SK-N-SH (cell line): ENCODE measurements at regions not wholly inside any gene's neighbourhood (a gene's known extent, or its start where the extent isn't known, plus 50 kb on each side); places are given as distances from the start of the nearest gene placed in this dataset.

Experiments used
- CTCF ChIA-PET: fragments of 300-600, 350-600 bp; formaldehyde crosslinking; extraction: SDS; loops from one replicate; lab custom pipeline; 2021; lab: Yijun Ruan, JAX
- POLR2A ChIA-PET: fragments of 350-600 bp; sonication (Branson Sonifier 250); formaldehyde crosslinking; extraction: SDS; loops from one replicate; lab custom pipeline; 2020; ENCODE audit warnings: antibody characterized with exemption, inconsistent platforms; lab: Yijun Ruan, JAX
- DNase-seq: peaks from one replicate; pipeline ENCODE4 v3.0.0; 2012
- H2AFZ ChIP-seq: fragments of 200-600 bp; sonication (generic); 2 replicates; pipeline ENCODE4 v1.8.1; 2016; ENCODE audit warnings: antibody characterized with exemption, mild to moderate bottlenecking, low read depth
- H3F3A ChIP-seq: fragments of 200-600 bp; sonication (generic); replicated peaks from 2 replicates; pipeline ENCODE3; 2016; ENCODE audit warnings: antibody characterized with exemption, mild to moderate bottlenecking; ENCODE audit not compliant: insufficient read depth
- H3K27ac ChIP-seq, 2 experiments: fragments of 200-500 bp in 1 of 2; fragments of 200-600 bp in 1 of 2; sonication (Bioruptor generic) in 1 of 2; sonication (generic), shearing (Covaris generic) in 1 of 2; 2 replicates each; pipeline versions ENCODE4 v1.5.1 to v1.6.1; 2014 to 2016; ENCODE audit warnings: low read depth in 2 of 2, inconsistent platforms in 1 of 2, low read length in 1 of 2, mild to moderate bottlenecking in 1 of 2, mixed read lengths in 1 of 2
- H3K27me3 ChIP-seq: fragments of 200-600 bp; sonication (generic), shearing (Covaris generic); 2 replicates; pipeline ENCODE4 v1.6.1; 2016; ENCODE audit warnings: mixed run types; ENCODE audit not compliant: insufficient read depth
- H3K36me3 ChIP-seq, 2 experiments: fragments of 200-500 bp in 1 of 2; fragments of 200-600 bp in 1 of 2; sonication (Bioruptor generic) in 1 of 2; sonication (generic) in 1 of 2; replicated peaks in 1 of 2; 2 replicates each; pipeline versions ENCODE3 to v1.5.1; 2014 to 2016; ENCODE audit warnings: low read length in 1 of 2, mild to moderate bottlenecking in 1 of 2; ENCODE audit not compliant: insufficient read depth in 2 of 2, control insufficient read depth in 1 of 2
- H3K4me1 ChIP-seq, 2 experiments: fragments of 200-500 bp in 1 of 2; fragments of 200-600 bp in 1 of 2; sonication (Bioruptor generic) in 1 of 2; sonication (generic), shearing (Covaris generic) in 1 of 2; 2 replicates each; pipeline versions ENCODE4 v1.5.1 to v1.6.1; 2014 to 2016; ENCODE audit warnings: low read depth in 1 of 2, low read length in 1 of 2, mixed run types in 1 of 2; ENCODE audit not compliant: insufficient read depth in 2 of 2, control insufficient read depth in 1 of 2
- H3K4me2 ChIP-seq: fragments of 200-600 bp; sonication (generic), shearing (Covaris generic); 2 replicates; pipeline ENCODE4 v1.6.1; 2017; ENCODE audit warnings: mixed run types
- H3K4me3 ChIP-seq, 2 experiments: fragments of 200-500 bp in 1 of 2; fragments of 200-600 bp in 1 of 2; sonication (Bioruptor generic) in 1 of 2; sonication (generic), shearing (Covaris generic) in 1 of 2; 2 replicates each; pipeline versions ENCODE4 v1.5.1 to v1.8.1; 2014 to 2016; ENCODE audit warnings: low read depth in 2 of 2, inconsistent platforms in 1 of 2, low read length in 1 of 2, mild to moderate bottlenecking in 1 of 2, mixed read lengths in 1 of 2, moderate library complexity in 1 of 2
- H3K79me2 ChIP-seq: fragments of 200-600 bp; sonication (generic); 2 replicates; pipeline ENCODE4 v1.8.1; 2017; ENCODE audit warnings: mild to moderate bottlenecking; ENCODE audit not compliant: insufficient read depth
- H3K9ac ChIP-seq: fragments of 200-600 bp; sonication (generic); 2 replicates; pipeline ENCODE4 v1.6.1; 2017; ENCODE audit warnings: mixed run types
- H3K9me2 ChIP-seq: fragments of 200-600 bp; sonication (generic); 2 replicates; pipeline ENCODE4 v1.6.1; 2017; ENCODE audit warnings: mixed run types
- H3K9me3 ChIP-seq: fragments of 200-600 bp; sonication (generic); 2 replicates; pipeline ENCODE4 v1.6.1; 2017; ENCODE audit warnings: mixed run types, mild to moderate bottlenecking, moderate library complexity
- H4K20me1 ChIP-seq: fragments of 200-600 bp; sonication (generic); 2 replicates; pipeline ENCODE4 v1.6.1; 2017; ENCODE audit warnings: mild to moderate bottlenecking, mixed run types; ENCODE audit not compliant: insufficient read depth
- EP300 ChIP-seq, 2 experiments: IDR thresholded peaks; 2 replicates each; pipeline versions ENCODE4 v1.4.0 to v1.6.1; 2012; ENCODE audit warnings: borderline replicate concordance in 1 of 2, low read depth in 1 of 2, low read length in 1 of 2
- FOXM1 ChIP-seq: IDR thresholded peaks from 2 replicates; pipeline ENCODE4 v1.4.0; 2012; ENCODE audit warnings: low read depth, mild to moderate bottlenecking
- GATA2 ChIP-seq: sonication (generic); formaldehyde crosslinking; IDR thresholded peaks from 2 replicates; pipeline ENCODE4 v1.5.0; 2020; ENCODE audit warnings: mild to moderate bottlenecking, missing genetic modification reagents
- MEF2A ChIP-seq: IDR thresholded peaks from 2 replicates; pipeline ENCODE4 v1.4.0; 2012; ENCODE audit warnings: low read depth, borderline replicate concordance
- NRF1 ChIP-seq: IDR thresholded peaks from 2 replicates; pipeline ENCODE4 v1.6.1; 2012; ENCODE audit warnings: low read depth, mild to moderate bottlenecking, low read length
- RCOR1 ChIP-seq: fragments of 150-350 bp; IDR thresholded peaks from 2 replicates; pipeline ENCODE4 v1.6.1; 2017; ENCODE audit warnings: antibody characterized with exemption, low read length
- WGBS: methylation state at CpG from one replicate; pipeline ENCODE4 v1.1.6; 2017; ENCODE audit warnings: low lambda C conversion rate; 5-methylcytosine and 5-hydroxymethylcytosine counted together
- TF ChIP-seq, protein P1 (sequence below): IDR thresholded peaks from 2 replicates; pipeline ENCODE4 v1.6.1; 2012; ENCODE audit warnings: mild to moderate bottlenecking, low read depth, low read length, moderate library complexity
- TF ChIP-seq, protein P2 (sequence below): IDR thresholded peaks from 2 replicates; pipeline ENCODE4 v1.4.0; 2012; ENCODE audit warnings: low read depth
- TF ChIP-seq, protein P3 (sequence below): IDR thresholded peaks from 2 replicates; pipeline ENCODE4; 2012
- TF ChIP-seq, protein P4 (sequence below): IDR thresholded peaks from 2 replicates; pipeline ENCODE4 v1.4.0; 2012; ENCODE audit warnings: low read depth, borderline replicate concordance
- TF ChIP-seq, protein P5 (sequence below): fragments of 200-600 bp; sonication (generic); IDR thresholded peaks from 2 replicates; pipeline ENCODE4 v1.6.1; 2017; ENCODE audit warnings: antibody characterized with exemption, mild to moderate bottlenecking, moderate library complexity
- TF ChIP-seq, protein P6 (sequence below): fragments of 150-350 bp; IDR thresholded peaks from 2 replicates; pipeline ENCODE4 v1.6.1; 2017; ENCODE audit warnings: antibody characterized with exemption, low read length, low read depth, borderline replicate concordance

DNA sequence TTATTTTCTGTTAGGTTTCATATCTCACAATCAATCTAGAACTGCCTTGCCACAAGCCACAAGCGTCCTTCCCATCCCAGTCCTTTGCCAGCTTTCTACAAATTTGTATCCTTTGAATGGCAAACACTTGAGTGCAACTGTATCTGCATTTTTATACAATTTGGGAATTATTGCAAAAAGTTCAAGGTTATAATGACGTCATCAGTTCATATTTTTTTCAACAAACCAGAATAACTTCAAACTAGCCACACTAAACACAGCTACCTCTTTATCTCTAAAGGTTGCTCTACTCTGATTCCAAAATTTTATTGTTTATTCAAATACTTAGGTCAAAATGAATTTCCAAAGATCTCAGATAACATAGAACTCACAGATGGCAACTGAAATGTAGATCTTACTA, 877.1 kb downstream of the TMEM182 start:
- ChIA-PET CTCF (interaction anchor here (0.6 kb wide), 1 partner anchor 283 kb away, joined by 3 read pairs; no protein-coding TSS in a partner anchor), POLR2A (no interaction called here)
- Histone ChIP-seq H3K9ac (no peak overlapping the region), H3K9me3 (no peaks in the 10 kb centered on the region), H3K4me3 (no peak overlapping the region), H3K9me2 (no peaks in the 10 kb centered on the region), H3F3A (no peaks in the 10 kb centered on the region), H4K20me1 (no peaks in the 10 kb centered on the region), H3K27ac (no peak overlapping the region), H3K79me2 (no peaks in the 10 kb centered on the region), H3K27me3 (no peaks in the 10 kb centered on the region), H3K4me2 (no peak overlapping the region), H2AFZ (no peak overlapping the region), H3K4me1 (no peaks in the 10 kb centered on the region), H3K36me3 (no peaks in the 10 kb centered on the region)
- 2% methylated on average over 2 of the region's 2 CpGs for WGBS
- TF ChIP-seq, protein P1, sequence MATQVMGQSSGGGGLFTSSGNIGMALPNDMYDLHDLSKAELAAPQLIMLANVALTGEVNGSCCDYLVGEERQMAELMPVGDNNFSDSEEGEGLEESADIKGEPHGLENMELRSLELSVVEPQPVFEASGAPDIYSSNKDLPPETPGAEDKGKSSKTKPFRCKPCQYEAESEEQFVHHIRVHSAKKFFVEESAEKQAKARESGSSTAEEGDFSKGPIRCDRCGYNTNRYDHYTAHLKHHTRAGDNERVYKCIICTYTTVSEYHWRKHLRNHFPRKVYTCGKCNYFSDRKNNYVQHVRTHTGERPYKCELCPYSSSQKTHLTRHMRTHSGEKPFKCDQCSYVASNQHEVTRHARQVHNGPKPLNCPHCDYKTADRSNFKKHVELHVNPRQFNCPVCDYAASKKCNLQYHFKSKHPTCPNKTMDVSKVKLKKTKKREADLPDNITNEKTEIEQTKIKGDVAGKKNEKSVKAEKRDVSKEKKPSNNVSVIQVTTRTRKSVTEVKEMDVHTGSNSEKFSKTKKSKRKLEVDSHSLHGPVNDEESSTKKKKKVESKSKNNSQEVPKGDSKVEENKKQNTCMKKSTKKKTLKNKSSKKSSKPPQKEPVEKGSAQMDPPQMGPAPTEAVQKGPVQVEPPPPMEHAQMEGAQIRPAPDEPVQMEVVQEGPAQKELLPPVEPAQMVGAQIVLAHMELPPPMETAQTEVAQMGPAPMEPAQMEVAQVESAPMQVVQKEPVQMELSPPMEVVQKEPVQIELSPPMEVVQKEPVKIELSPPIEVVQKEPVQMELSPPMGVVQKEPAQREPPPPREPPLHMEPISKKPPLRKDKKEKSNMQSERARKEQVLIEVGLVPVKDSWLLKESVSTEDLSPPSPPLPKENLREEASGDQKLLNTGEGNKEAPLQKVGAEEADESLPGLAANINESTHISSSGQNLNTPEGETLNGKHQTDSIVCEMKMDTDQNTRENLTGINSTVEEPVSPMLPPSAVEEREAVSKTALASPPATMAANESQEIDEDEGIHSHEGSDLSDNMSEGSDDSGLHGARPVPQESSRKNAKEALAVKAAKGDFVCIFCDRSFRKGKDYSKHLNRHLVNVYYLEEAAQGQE, result no peak
- TF ChIP-seq, protein P2, sequence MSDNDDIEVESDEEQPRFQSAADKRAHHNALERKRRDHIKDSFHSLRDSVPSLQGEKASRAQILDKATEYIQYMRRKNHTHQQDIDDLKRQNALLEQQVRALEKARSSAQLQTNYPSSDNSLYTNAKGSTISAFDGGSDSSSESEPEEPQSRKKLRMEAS, result no peak
- TF ChIP-seq, protein P3, sequence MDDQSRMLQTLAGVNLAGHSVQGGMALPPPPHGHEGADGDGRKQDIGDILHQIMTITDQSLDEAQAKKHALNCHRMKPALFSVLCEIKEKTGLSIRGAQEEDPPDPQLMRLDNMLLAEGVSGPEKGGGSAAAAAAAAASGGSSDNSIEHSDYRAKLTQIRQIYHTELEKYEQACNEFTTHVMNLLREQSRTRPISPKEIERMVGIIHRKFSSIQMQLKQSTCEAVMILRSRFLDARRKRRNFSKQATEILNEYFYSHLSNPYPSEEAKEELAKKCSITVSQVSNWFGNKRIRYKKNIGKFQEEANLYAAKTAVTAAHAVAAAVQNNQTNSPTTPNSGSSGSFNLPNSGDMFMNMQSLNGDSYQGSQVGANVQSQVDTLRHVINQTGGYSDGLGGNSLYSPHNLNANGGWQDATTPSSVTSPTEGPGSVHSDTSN, result no peak
- no peak for TF ChIP-seq MEF2A
- TF ChIP-seq, protein P4, sequence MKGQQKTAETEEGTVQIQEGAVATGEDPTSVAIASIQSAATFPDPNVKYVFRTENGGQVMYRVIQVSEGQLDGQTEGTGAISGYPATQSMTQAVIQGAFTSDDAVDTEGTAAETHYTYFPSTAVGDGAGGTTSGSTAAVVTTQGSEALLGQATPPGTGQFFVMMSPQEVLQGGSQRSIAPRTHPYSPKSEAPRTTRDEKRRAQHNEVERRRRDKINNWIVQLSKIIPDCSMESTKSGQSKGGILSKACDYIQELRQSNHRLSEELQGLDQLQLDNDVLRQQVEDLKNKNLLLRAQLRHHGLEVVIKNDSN, result no peak
- TF ChIP-seq, protein P5, sequence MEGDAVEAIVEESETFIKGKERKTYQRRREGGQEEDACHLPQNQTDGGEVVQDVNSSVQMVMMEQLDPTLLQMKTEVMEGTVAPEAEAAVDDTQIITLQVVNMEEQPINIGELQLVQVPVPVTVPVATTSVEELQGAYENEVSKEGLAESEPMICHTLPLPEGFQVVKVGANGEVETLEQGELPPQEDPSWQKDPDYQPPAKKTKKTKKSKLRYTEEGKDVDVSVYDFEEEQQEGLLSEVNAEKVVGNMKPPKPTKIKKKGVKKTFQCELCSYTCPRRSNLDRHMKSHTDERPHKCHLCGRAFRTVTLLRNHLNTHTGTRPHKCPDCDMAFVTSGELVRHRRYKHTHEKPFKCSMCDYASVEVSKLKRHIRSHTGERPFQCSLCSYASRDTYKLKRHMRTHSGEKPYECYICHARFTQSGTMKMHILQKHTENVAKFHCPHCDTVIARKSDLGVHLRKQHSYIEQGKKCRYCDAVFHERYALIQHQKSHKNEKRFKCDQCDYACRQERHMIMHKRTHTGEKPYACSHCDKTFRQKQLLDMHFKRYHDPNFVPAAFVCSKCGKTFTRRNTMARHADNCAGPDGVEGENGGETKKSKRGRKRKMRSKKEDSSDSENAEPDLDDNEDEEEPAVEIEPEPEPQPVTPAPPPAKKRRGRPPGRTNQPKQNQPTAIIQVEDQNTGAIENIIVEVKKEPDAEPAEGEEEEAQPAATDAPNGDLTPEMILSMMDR, result no peak
- TF ChIP-seq, protein P6, sequence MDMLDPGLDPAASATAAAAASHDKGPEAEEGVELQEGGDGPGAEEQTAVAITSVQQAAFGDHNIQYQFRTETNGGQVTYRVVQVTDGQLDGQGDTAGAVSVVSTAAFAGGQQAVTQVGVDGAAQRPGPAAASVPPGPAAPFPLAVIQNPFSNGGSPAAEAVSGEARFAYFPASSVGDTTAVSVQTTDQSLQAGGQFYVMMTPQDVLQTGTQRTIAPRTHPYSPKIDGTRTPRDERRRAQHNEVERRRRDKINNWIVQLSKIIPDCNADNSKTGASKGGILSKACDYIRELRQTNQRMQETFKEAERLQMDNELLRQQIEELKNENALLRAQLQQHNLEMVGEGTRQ, result no peak
- no peak for TF ChIP-seq FOXM1
- TF ChIP-seq GATA2 (CRISPR knock-in tag), result no peak
- no peak for TF ChIP-seq EP300 (IDR thresholded peaks at IDR 0.05; ENCODE audit: borderline replicate concordance in 1 of 2, low read depth in 1 of 2, low read length in 1 of 2)
- no peak for TF ChIP-seq NRF1
- TF ChIP-seq RCOR1, result no peak
- DNase-seq, result no peak
